ENCODE measurements at regions not wholly inside any gene's neighbourhood (a gene's known extent, or its start where the extent isn't known, plus 50 kb on each side); places are given as distances from the start of the nearest gene placed in this dataset.

DNA sequence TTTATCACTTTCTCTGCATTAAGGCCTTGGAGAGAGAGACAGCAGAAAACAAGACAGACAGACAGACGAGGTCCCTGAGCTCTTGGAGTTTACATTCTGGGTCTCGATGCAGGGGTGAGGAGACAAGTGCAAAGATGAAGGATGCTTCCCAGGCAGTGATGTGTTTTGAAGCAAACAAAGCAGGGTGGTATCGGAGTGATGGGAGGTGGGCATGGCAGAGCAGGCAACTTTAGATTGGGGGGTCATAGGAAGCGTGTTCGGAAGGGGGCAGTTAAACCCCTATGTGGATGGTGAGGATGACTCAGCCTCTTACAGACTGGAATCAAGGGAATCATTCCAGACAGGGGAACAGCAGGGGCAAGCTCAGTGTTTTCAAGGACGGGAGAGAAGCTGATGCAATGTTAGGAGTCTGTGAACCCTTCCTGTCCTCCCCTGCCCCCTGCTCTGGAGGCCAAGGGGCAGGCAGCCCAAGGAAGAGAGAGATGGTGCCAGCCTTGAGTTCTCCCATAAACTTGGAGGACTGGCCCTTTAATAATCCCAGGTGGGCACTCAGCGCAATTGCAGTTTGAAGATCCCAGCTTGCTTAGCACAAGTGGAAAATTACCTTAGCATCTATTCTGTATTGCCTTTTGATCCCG lies 180.2 kb downstream of the CHST1 start:
- TF ChIP-seq POLR2A (IDR thresholded peaks at IDR 0.05), result no peak
- no peak for TF ChIP-seq EP300 (IDR thresholded peaks at IDR 0.05)
- TF ChIP-seq, protein P1, sequence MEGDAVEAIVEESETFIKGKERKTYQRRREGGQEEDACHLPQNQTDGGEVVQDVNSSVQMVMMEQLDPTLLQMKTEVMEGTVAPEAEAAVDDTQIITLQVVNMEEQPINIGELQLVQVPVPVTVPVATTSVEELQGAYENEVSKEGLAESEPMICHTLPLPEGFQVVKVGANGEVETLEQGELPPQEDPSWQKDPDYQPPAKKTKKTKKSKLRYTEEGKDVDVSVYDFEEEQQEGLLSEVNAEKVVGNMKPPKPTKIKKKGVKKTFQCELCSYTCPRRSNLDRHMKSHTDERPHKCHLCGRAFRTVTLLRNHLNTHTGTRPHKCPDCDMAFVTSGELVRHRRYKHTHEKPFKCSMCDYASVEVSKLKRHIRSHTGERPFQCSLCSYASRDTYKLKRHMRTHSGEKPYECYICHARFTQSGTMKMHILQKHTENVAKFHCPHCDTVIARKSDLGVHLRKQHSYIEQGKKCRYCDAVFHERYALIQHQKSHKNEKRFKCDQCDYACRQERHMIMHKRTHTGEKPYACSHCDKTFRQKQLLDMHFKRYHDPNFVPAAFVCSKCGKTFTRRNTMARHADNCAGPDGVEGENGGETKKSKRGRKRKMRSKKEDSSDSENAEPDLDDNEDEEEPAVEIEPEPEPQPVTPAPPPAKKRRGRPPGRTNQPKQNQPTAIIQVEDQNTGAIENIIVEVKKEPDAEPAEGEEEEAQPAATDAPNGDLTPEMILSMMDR (IDR thresholded peaks at IDR 0.05), result no peak
- TF ChIP-seq POLR2AphosphoS5 (IDR thresholded peaks at IDR 0.05), result no peak

All from suprapubic skin (tissue), 4 donors.